ENCODE measurements at regions not wholly inside any gene's neighbourhood (a gene's known extent, or its start where the extent isn't known, plus 50 kb on each side); places are given as distances from the start of the nearest gene placed in this dataset.
"Not testable (repeated sequence)": the region's sequence is repeated elsewhere in the genome, so short reads cannot be mapped to it uniquely, and the experiment has no call there.

DNA sequence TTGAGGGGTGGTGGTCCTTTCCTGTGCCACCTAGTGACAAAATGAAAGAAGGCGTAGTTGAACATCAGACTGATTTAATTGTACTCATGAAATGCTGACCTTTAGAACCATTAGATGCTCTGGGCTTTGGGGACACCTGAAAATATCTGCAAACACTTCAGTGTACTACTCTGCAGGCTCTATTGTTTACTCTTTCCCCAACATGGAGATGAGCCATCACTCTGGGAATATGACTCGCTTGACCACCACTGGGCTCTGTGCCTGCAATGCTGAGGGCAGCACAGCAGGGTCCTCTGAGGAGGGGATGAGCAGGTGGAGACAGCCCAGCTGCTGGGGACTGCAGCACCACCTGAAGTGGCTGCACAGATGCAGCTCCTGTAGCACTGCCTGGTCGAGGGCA lies 74.8 kb upstream of the SLC24A3 start:
- Mint-ChIP-seq H3K4me3 (no peak overlapping the region), H3K4me1 (no peaks in the 10 kb centered on the region), H3K27me3 (peaks cover 0 to 2% of the 10 kb centered on the region in 2 donors), H3K36me3 (no peaks in the 10 kb centered on the region), H3K9me3 (peaks cover 2 to 35% (median 9%) of the 10 kb centered on the region in 8 donors), H3K27ac (no peak overlapping the region)
- Histone ChIP-seq H3K4me3 (ENCODE audit: low read length in 2 of 2) (no peak overlapping the region), H3K27ac (ENCODE audit: low read depth, low read length) (no peak overlapping the region), H3K4me1 (ENCODE audit: insufficient read depth, low read length) (no peaks in the 10 kb centered on the region), H3K9me3 (ENCODE audit: control insufficient read depth in 1 of 2, low read length in 2 of 2) (no peaks in the 10 kb centered on the region), H3K36me3 (ENCODE audit: insufficient read depth, low read length) (no peaks in the 10 kb centered on the region), H3K27me3 (ENCODE audit: insufficient read depth, low read length) (no peaks in the 10 kb centered on the region)
- ChIA-PET POLR2A (ENCODE audit: partially characterized antibody) (no interaction called here), CTCF (ENCODE audit: partially characterized antibody) (no interaction called here)
- no peak for DNase-seq
- intact Hi-C loops (cut with micrococcal nuclease): no loop called here

GRCh38 chr20:19138758-19139157 lies 73.7 kb upstream of the SLC24A3 start:
- H3K27ac Mint-ChIP-seq: no peak overlapping the region
- no peaks in the 10 kb centered on the region for H3K4me1 ChIP-seq (ENCODE audit: insufficient read depth, low read length)
- no peaks in the 10 kb centered on the region for H3K27me3 ChIP-seq (ENCODE audit: insufficient read depth, low read length)
- no peaks in the 10 kb centered on the region for H3K4me1 Mint-ChIP-seq
- CTCF ChIA-PET (ENCODE audit: partially characterized antibody): no interaction called here
- no peaks in the 10 kb centered on the region for H3K36me3 ChIP-seq (ENCODE audit: insufficient read depth, low read length)
- H3K27me3 Mint-ChIP-seq: peaks cover 0 to 2% of the 10 kb centered on the region in 2 donors
- no peaks in the 10 kb centered on the region for H3K36me3 Mint-ChIP-seq
- POLR2A ChIA-PET (ENCODE audit: partially characterized antibody): no interaction called here
- DNase-seq: no peak
- no peak overlapping the region for H3K27ac ChIP-seq (ENCODE audit: low read depth, low read length)
- no peak overlapping the region for H3K4me3 Mint-ChIP-seq
- intact Hi-C loops (cut with micrococcal nuclease): no loop called here
- H3K4me3 ChIP-seq (ENCODE audit: low read length in 2 of 2): no peak overlapping the region
- no peaks in the 10 kb centered on the region for H3K9me3 ChIP-seq (ENCODE audit: control insufficient read depth in 1 of 2, low read length in 2 of 2)
- H3K9me3 Mint-ChIP-seq: peaks cover 2 to 35% (median 10%) of the 10 kb centered on the region in 8 donors

- peaks cover 2 to 31% (median 10%) of the 10 kb centered on the region in 8 donors for H3K9me3 Mint-ChIP-seq
- H3K4me3 ChIP-seq (ENCODE audit: low read length in 2 of 2); POLR2A ChIA-PET (ENCODE audit: partially characterized antibody); CTCF ChIA-PET (ENCODE audit: partially characterized antibody); H3K4me1 Mint-ChIP-seq; H3K4me3 Mint-ChIP-seq; H3K36me3 Mint-ChIP-seq; H3K27ac ChIP-seq (ENCODE audit: low read depth, low read length); H3K27me3 ChIP-seq (ENCODE audit: insufficient read depth, low read length); DNase-seq; H3K36me3 ChIP-seq (ENCODE audit: insufficient read depth, low read length); H3K9me3 ChIP-seq (ENCODE audit: control insufficient read depth in 1 of 2, low read length in 2 of 2); H3K4me1 ChIP-seq (ENCODE audit: insufficient read depth, low read length); H3K27me3 Mint-ChIP-seq; H3K27ac Mint-ChIP-seq; intact Hi-C loops (cut with micrococcal nuclease): not testable (repeated sequence)
These were observed 72.9 kb upstream of the SLC24A3 start for GRCh38 chr20:19139584-19139983.

- ChIA-PET POLR2A (ENCODE audit: partially characterized antibody) (no interaction called here), CTCF (ENCODE audit: partially characterized antibody) (no interaction called here)
- Histone ChIP-seq H3K27me3 (ENCODE audit: insufficient read depth, low read length) (no peaks in the 10 kb centered on the region), H3K4me1 (ENCODE audit: insufficient read depth, low read length) (no peaks in the 10 kb centered on the region), H3K9me3 (ENCODE audit: control insufficient read depth in 1 of 2, low read length in 2 of 2) (no peaks in the 10 kb centered on the region), H3K36me3 (ENCODE audit: insufficient read depth, low read length) (no peaks in the 10 kb centered on the region), H3K4me3 (ENCODE audit: low read length in 2 of 2) (no peak overlapping the region), H3K27ac (ENCODE audit: low read depth, low read length) (no peak overlapping the region)
- Mint-ChIP-seq H3K4me1 (no peaks in the 10 kb centered on the region), H3K4me3 (no peak overlapping the region), H3K36me3 (no peaks in the 10 kb centered on the region), H3K27ac (no peak overlapping the region), H3K27me3 (peaks cover 2% of the 10 kb centered on the region in 2 donors), H3K9me3 (peaks cover 0 to 19% (median 5%) of the 10 kb centered on the region in 8 donors)
- intact Hi-C loops (cut with micrococcal nuclease): no loop called here
- no peak for DNase-seq
These were observed 70.4 kb upstream of the SLC24A3 start for GRCh38 chr20:19141998-19142397.

DNA sequence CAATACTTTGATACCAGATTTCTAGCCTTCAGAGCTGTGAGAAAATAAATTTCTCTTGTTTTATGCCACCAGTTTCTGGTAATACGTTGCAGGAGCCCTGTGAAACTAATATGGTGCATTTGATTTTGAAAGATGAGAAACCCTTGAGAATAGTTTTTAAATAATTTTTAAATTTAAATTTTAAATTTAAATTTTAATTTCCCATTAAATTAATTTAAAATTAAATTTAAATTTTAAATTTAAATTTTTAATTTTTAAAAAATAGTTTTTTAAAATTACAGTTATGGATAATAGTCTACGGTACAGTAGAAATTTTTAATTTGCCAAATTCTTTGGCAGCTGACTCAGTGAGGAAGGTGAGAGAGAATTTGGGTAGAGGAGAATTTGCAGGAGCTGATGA lies 68.6 kb upstream of the SLC24A3 start:
- no peak for DNase-seq
- Histone ChIP-seq H3K27me3 (ENCODE audit: insufficient read depth, low read length) (no peaks in the 10 kb centered on the region), H3K9me3 (ENCODE audit: control insufficient read depth in 1 of 2, low read length in 2 of 2) (no peaks in the 10 kb centered on the region), H3K36me3 (ENCODE audit: insufficient read depth, low read length) (no peaks in the 10 kb centered on the region), H3K4me3 (ENCODE audit: low read length in 2 of 2) (no peak overlapping the region), H3K27ac (ENCODE audit: low read depth, low read length) (no peak overlapping the region), H3K4me1 (ENCODE audit: insufficient read depth, low read length) (no peaks in the 10 kb centered on the region)
- intact Hi-C loops (cut with micrococcal nuclease): no loop called here
- Mint-ChIP-seq H3K36me3 (no peaks in the 10 kb centered on the region), H3K27me3 (peaks cover 2% of the 10 kb centered on the region in 2 donors), H3K27ac (no peak overlapping the region), H3K4me1 (no peaks in the 10 kb centered on the region), H3K9me3 (peaks cover 0 to 8% (median 4%) of the 10 kb centered on the region in 8 donors), H3K4me3 (no peak overlapping the region)
- CTCF ChIA-PET (ENCODE audit: partially characterized antibody): no interaction called here
- POLR2A ChIA-PET (ENCODE audit: partially characterized antibody): no interaction called here

DNA sequence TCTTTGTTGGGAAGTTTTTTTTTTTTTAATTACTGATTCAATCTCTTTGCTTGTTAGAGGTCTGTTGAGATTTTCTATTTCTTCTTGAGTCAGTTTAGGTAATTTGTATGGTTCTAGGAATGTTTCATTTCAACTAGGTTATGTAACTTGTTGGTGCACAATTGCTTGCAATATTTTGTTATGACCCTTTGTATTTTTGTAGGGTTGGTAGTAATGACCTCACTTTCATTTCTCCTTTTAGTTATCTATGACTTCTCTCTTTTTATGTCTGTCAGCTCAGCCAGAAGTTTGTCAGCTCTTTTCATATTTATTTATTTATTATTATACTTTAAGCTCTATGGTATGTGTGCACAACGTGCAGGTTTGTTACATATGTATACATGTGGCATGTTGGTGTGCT lies 51.1 kb upstream of the SLC24A3 start:
- Mint-ChIP-seq H3K4me1 (no peaks in the 10 kb centered on the region), H3K27ac (no peak overlapping the region), H3K27me3 (no peaks in the 10 kb centered on the region), H3K36me3 (no peaks in the 10 kb centered on the region), H3K9me3 (peaks cover 0 to 30% (median 5%) of the 10 kb centered on the region in 8 donors), H3K4me3 (no peak overlapping the region)
- Histone ChIP-seq H3K27ac (ENCODE audit: low read depth, low read length) (no peak overlapping the region), H3K4me3 (ENCODE audit: low read length in 2 of 2) (no peak overlapping the region), H3K4me1 (ENCODE audit: insufficient read depth, low read length) (no peaks in the 10 kb centered on the region), H3K9me3 (ENCODE audit: control insufficient read depth in 1 of 2, low read length in 2 of 2) (no peaks in the 10 kb centered on the region), H3K27me3 (ENCODE audit: insufficient read depth, low read length) (no peaks in the 10 kb centered on the region), H3K36me3 (ENCODE audit: insufficient read depth, low read length) (no peaks in the 10 kb centered on the region)
- DNase-seq: no peak
- ChIA-PET POLR2A (ENCODE audit: partially characterized antibody) (no interaction called here), CTCF (ENCODE audit: partially characterized antibody) (no interaction called here)
- intact Hi-C loops (cut with micrococcal nuclease): no loop called here
